Gastrocnemius medialis (tissue), 4 donors: ENCODE measurements at regions not wholly inside any gene's neighbourhood (a gene's known extent, or its start where the extent isn't known, plus 50 kb on each side); places are given as distances from the start of the nearest gene placed in this dataset.

Source experiments
- CTCF ChIP-seq, 5 experiments: fragments of 450-650 bp in 3 of 5; fragments of 200-600 bp in 2 of 5; sonication (generic) in 2 of 5; IDR thresholded peaks in 4 of 5; conservative IDR thresholded peaks in 1 of 5; 1 replicate in 4 of 5; 2 replicates in 1 of 5; pipeline ENCODE4 v1.5.1; 2016 to 2019; ENCODE audit warnings: antibody characterized with exemption in 5 of 5, mild to moderate bottlenecking in 3 of 5, moderate library complexity in 3 of 5
- POLR2A ChIP-seq, 2 donors: fragments of 450-650 bp; IDR thresholded peaks; one replicate each; pipeline ENCODE4 v1.6.1; 2017; ENCODE audit warnings: antibody characterized with exemption in 2 of 2, mild to moderate bottlenecking in 2 of 2, moderate library complexity in 2 of 2

- TF ChIP-seq CTCF (IDR thresholded peaks at IDR 0.05 in 4 of 5, conservative IDR thresholded peaks at IDR 0.05 in 1 of 5) (no peak), POLR2A (IDR thresholded peaks at IDR 0.05) (no peak)
Measured at GRCh38 chr10:44016589-44017482, 368.1 kb downstream of the CXCL12 start.
